GM12875 (cell line): ENCODE measurements at regions not wholly inside any gene's neighbourhood (a gene's known extent, or its start where the extent isn't known, plus 50 kb on each side); places are given as distances from the start of the nearest gene placed in this dataset.

Experiments
- H3K4me3 ChIP-seq: one replicate; pipeline ENCODE4 v1.5.1; 2011; ENCODE audit warnings: low read depth, low read length, control low read depth
- CTCF ChIP-seq: IDR thresholded peaks from 2 replicates; pipeline ENCODE4 v1.5.1; 2011; ENCODE audit warnings: low read depth, mild to moderate bottlenecking, control low read depth, inconsistent platforms, low read length, moderate library complexity, borderline replicate concordance; ENCODE audit not compliant: insufficient read depth

- H3K4me3 ChIP-seq: no peak overlapping the region
- no peak for TF ChIP-seq CTCF
Observed at GRCh38 chr2:157959249-157959648, 83.1 kb upstream of the ACVR1 start.

GRCh38 chr2:157957596-157957995, 81.5 kb upstream of the ACVR1 start:
- no peak for TF ChIP-seq CTCF

GRCh38 chr2:157952558-157952957, 76.4 kb upstream of the ACVR1 start:
- H3K4me3 ChIP-seq: no peak overlapping the region
- TF ChIP-seq CTCF: no peak

More at GRCh38 chr2:157957596-157957995, 81.5 kb upstream of the ACVR1 start:
- no peak overlapping the region for H3K4me3 ChIP-seq

- no peak for TF ChIP-seq CTCF
Observed at GRCh38 chr2:157948856-157949255, 72.7 kb upstream of the ACVR1 start.

GRCh38 chr2:157946919-157947557, 70.9 kb upstream of the ACVR1 start:
- no peak for TF ChIP-seq CTCF
- H3K4me3 ChIP-seq: no peak overlapping the region

More at GRCh38 chr2:157948856-157949255, 72.7 kb upstream of the ACVR1 start:
- no peak overlapping the region for H3K4me3 ChIP-seq

GRCh38 chr2:157940024-157940423, 63.9 kb upstream of the ACVR1 start:
- H3K4me3 ChIP-seq: no peak overlapping the region
- no peak for TF ChIP-seq CTCF

- H3K4me3 ChIP-seq: no peak overlapping the region
- TF ChIP-seq CTCF: no peak
Observed at GRCh38 chr2:157938556-157938955, 62.4 kb upstream of the ACVR1 start.
